Breast epithelium (tissue), 3 donors: ENCODE measurements at regions not wholly inside any gene's neighbourhood (a gene's known extent, or its start where the extent isn't known, plus 50 kb on each side); places are given as distances from the start of the nearest gene placed in this dataset.

Experiments used
- CTCF ChIP-seq, 3 donors: fragments of 450-650 bp; IDR thresholded peaks; one replicate each; pipeline ENCODE4 v1.5.1; 2016 to 2017; ENCODE audit warnings: antibody characterized with exemption in 3 of 3, mild to moderate bottlenecking in 3 of 3, moderate library complexity in 3 of 3
- POLR2A ChIP-seq: fragments of 450-650 bp; IDR thresholded peaks from one replicate; pipeline ENCODE4 v1.6.1; 2016; ENCODE audit warnings: antibody characterized with exemption, mild to moderate bottlenecking, moderate library complexity
- POLR2AphosphoS5 ChIP-seq, 3 donors: sonication (generic); formaldehyde crosslinking; IDR thresholded peaks; one replicate each; pipeline ENCODE4 v1.6.1; 2017; ENCODE audit warnings: antibody characterized with exemption in 3 of 3

- TF ChIP-seq CTCF (IDR thresholded peaks at IDR 0.05) (no peak), POLR2AphosphoS5 (IDR thresholded peaks at IDR 0.05) (peak in 1 of 3 donors; percentile 4), POLR2A (no peak)
Observed at GRCh38 chr1:200302192-200302920, 107.5 kb downstream of the ZNF281 start.
